RPMI7951 (cell line): ENCODE measurements at regions not wholly inside any gene's neighbourhood (a gene's known extent, or its start where the extent isn't known, plus 50 kb on each side); places are given as distances from the start of the nearest gene placed in this dataset.

Experiments
- DNase-seq: peaks from one replicate; pipeline ENCODE4 v3.0.0-alpha.2; 2012; ENCODE audit warnings: low read depth

DNA sequence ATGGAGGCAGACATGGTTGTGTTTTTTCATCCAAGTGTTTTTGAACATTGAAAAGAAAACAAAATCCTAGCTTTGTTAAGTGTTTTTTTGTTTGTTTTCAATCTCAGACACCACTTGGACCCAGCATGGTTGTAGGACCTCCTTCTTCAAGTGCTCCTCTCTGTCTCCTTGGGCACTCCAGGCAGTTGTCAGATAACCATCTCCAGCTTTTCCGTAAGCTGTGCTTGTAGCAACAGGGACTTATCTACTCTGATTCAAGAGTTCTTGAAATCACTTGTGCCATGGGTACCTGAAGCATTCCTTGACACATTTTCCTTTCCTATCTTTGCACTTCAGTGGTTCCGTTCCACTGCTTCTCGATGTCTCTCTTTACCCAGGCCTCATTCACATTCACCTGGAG, 334.9 kb upstream of the DDX53 start:
- DNase-seq: no peak

DNA sequence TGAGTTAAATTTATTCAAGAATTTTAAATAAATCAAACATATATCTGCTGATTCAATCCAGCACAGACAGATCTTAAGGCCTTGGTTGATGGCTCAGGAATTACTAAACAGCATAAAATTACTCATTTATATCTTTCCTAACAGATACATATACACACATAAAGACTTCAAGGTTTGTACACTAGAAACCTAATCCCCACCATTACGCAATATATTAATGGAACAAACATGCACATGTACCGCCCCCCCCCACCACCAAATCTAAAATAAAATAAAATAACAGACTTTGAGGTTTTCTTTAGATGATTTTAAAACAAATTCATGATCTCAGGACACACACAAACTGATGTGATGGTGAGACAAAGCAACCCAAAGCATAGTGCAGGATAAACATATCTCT, 333.9 kb upstream of the DDX53 start:
- DNase-seq: no peak

DNA sequence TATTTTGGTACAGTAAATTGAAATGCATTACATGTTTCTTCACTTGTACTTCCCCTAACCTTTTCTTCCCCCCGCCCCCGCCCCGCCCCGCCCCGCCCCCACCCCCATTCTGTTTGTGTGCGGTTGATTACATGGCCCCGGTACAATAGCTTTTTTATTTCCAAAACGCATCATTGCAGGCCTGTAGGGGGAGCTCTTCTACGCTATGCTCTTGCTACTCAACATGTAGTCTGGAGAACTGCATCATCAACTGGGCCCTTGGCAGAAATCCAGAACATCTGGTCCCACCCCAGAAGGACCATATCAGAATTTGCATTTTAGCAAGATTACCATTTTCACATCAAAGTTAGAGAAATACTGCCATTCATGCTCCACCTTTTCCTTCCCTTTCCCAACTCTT, 333.3 kb upstream of the DDX53 start:
- peak; percentile 2 for DNase-seq

DNA sequence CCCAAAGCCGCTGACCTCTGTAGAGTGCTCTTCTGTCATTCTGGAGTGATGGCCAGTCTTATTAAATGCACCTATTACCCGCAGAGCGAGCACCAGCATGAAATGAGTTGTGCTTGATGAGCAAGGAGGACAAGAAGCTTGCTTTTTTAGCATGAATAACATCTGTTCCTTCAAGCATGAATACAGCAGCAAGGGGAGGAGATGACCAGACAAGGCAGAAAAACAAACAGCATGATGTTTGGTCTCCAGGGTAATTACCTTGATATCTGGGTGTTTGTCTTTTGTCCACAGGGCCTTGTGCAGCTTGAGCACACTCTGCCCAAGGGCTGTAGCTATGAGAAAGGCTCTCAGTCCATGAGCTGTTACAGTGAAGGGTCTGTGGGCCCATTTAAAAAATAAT, 324.8 kb upstream of the DDX53 start:
- no peak for DNase-seq

GRCh38 chrX:22686138-22686541, 313.6 kb upstream of the DDX53 start:
- DNase-seq: peak; percentile 8

GRCh38 chrX:22689290-22689689, 310.5 kb upstream of the DDX53 start:
- DNase-seq: no peak

DNA sequence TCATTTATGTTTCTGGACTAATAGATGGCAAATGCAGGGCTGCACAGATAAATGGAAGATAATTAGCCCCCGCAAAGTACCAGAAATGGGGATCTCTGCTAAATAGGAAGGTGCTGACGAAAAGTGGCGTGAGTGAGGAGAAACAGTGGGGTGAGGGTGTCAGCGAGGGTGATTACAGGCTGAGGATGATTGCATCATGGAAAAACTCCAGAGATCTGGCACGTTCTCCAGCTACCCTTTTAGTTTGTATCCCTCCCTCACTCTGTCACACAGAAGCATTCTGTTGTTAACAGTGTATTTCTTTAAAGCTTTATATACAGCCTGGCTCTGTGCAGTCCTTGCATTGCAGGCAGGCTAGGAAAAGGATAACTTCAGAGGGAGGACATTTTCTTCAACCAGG, 309.6 kb upstream of the DDX53 start:
- DNase-seq: no peak

- no peak for DNase-seq
Observed at GRCh38 chrX:22691966-22692565, 307.7 kb upstream of the DDX53 start.

GRCh38 chrX:22698151-22698550, 301.6 kb upstream of the DDX53 start:
- no peak for DNase-seq

- no peak for DNase-seq
Observed at GRCh38 chrX:22699581-22700091, 300.1 kb upstream of the DDX53 start.

DNA sequence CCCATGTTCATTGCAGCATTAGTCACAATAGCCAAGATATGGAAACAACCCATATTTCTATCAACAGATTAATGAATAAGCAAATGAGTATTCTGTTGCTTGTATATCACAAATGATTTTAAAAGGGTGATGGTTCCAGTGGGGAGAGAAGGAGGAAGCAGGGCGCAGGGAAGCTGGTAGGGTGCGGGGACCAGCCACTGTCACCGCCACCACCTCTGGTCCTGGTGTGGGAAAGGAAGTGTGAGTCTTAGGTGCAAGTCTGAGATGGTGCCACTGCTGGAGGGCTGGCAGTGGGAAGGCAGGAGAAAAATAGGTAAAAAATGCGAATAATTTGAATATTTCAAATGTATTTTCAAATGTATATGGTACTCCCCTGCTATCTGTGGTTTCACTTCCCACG, 286.8 kb upstream of the DDX53 start:
- no peak for DNase-seq

DNA sequence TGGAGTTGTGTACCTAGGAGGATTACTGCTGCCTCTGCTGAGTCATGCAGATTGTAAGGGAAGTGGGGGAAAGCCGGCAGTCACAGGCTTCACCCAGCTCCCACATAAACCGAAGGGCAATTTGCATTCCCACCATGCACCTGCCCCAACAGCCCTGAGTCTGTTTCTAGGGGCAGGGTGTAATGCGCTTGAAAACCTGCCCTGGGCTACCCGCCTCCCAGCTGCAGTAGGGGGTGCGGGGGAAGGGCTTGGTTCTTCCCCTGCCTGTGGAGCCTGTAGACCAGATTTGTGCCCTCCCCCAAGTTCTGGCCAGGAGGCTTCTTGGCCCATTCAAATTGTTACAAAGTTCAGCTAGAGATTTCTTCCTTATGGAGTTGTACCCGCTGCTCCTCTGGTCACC, 269.2 kb upstream of the DDX53 start:
- DNase-seq: no peak

- no peak for DNase-seq
Observed at GRCh38 chrX:22737541-22737940, 262.2 kb upstream of the DDX53 start.

DNA sequence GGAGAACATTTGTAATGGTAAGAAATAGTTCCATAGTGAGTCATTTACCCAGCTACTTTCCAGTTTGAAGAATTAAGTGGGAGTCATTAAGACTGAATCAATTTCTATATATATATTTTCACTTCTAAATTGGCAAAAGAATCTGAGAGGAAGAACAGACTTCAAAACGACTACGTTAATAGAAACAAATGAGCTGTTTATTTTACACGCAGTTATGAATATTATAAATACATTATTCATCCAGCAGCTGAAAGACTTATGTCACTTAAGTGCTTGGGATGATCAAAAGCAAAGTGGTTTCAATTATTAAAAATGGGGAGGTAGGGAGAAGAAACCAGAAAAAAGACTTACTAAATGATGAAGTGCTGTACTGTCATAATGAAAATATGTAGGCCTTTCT, 260.5 kb upstream of the DDX53 start:
- no peak for DNase-seq

- DNase-seq: no peak
Observed at GRCh38 chrX:22740836-22741235, 258.9 kb upstream of the DDX53 start.

- DNase-seq: peak; percentile 44
Observed at GRCh38 chrX:22742174-22742573, 257.6 kb upstream of the DDX53 start.

GRCh38 chrX:22746081-22746480, 253.7 kb upstream of the DDX53 start:
- no peak for DNase-seq

DNA sequence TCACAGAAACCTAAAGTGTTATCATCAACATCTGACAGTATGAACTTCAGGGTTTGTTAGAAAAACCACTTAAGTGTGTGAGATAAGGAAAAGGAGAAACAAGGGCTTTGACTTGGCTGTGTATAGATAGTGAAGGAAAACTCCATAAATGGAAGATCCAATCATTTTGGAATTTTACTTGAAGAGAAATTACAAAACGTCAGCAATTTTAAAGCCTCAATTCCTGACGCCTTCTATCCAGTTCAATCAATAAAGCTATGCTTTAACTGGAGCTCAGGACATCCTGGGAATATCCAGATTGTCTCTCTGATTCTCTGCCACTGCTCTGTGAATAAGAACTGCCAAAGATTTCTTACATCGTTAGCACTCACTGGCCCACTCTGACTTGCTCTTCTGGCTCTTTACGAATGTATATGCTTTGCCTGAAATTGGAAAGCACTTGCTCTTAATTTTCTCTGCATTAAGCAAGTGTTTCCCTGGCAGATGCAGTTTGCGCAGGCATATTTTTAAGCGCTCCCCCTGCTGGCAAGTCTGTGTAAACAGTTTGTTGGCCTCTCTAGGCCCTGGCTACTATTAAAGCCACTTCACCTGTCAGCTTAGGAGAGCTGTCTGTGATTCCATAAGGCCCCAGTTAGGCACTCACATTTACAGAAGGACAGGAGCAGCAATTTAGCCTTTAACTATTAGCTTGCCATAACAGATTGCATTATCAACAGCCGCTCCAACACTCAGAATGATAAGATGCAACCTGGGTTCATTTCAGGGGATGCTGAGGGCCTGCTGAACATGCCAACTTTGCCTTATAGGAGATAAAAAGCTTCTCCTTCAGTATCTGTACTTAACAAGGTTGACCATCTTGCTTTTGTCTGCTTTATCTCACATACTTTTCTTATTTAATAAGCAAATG, 251.4 kb upstream of the DDX53 start:
- DNase-seq: peak; percentile 15

DNA sequence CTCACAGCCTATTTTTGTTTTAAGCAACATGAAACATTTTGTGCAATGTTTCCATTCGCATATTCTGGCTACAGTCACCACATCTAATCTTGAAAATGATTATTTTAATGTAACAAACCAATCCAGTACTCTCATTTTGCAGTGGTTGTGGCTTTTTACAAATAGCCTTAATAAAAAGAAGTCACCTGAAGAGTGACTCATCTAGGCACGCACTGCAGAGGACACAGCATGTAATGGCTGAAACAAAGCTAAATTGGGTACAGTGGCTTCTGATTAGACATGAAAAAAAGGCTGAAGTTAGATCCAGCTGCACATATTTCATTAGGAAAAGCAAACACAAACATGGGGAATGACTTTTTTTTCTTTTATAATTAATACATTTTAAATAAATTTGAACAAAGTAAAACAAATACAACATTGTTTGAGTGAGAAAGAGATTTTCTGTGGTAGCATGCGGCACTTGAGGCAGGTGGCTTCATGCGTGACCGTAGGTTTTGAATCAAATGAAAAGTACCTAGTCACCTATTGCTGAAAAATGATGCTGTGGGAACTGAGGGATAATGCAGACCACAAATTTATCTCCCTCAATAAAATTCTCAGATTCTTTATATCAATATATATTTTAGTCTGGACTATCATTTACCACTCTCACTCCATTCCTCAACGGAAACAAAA, 240.8 kb upstream of the DDX53 start:
- DNase-seq: no peak

DNA sequence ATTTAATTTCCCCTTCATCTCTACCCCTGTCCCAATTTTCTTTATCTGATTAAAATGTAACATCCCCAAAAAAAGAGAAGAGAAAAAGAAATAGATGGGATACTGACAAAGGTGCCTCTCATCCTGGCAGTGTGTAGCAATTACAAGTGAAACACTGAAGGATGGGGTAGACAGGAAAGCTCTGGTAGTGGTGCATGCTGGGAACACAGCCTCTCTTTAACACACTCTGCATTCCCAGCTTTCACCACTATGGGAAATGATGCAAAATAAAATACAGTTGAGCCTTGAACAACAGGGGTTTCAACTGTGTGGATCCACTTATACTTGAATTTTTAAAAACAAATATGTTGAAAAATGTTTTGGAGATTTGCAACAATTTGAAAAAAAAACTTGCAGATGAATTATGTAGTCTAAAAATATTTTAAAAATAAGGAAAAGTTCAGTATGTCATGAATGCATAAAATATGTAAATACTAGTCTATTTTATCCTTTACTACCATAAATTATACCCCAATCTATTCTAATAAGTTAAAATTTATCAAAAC, 239.2 kb upstream of the DDX53 start:
- no peak for DNase-seq

GRCh38 chrX:22788221-22788620, 211.5 kb upstream of the DDX53 start:
- no peak for DNase-seq

- no peak for DNase-seq
Observed at GRCh38 chrX:22795671-22796070, 204.1 kb upstream of the DDX53 start.
